ENCODE measurements at regions not wholly inside any gene's neighbourhood (a gene's known extent, or its start where the extent isn't known, plus 50 kb on each side); places are given as distances from the start of the nearest gene placed in this dataset.

DNA sequence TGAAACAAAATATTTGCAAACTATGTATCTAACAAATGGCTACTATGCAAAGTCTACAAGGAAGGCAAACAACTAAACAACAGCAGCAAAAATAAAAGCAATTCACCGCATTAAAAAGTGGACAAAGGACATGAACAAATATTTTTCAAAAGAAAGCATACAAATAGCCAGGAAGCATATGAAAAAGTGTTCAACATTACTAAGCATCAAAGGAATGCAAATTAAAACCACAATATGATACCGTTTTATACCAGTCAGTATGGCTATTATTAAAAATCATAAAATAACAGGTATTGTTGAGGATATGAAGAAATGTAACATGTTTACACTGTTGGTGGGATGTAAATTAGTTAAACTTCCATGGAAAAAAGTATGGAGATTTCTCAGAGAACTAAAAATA, 1106.7 kb downstream of the PDHA2 start:
- Histone ChIP-seq H2BK12ac (ENCODE audit: low read length) (no peak overlapping the region), H4K91ac (ENCODE audit: low read depth, low read length, poor library complexity) (no peak overlapping the region), H3K9ac (ENCODE audit: low read depth, low read length, poor library complexity) (no peak overlapping the region), H4K8ac (ENCODE audit: low read depth, low read length) (no peak overlapping the region), H3K18ac (ENCODE audit: low read length) (no peak overlapping the region), H3K27me3 (ENCODE audit: control insufficient read depth in 3 of 3, insufficient read depth in 3 of 3, low read depth in 1 of 3, low read length in 3 of 3) (no peaks in the 10 kb centered on the region), H3K36me3 (replicated peaks in 1 of 2; ENCODE audit: control insufficient read depth in 2 of 2, insufficient read depth in 2 of 2, low read length in 2 of 2) (no peaks in the 10 kb centered on the region), H2BK5ac (ENCODE audit: low read length) (no peak overlapping the region), H2BK120ac (ENCODE audit: low read depth, low read length) (no peak overlapping the region), H3K4ac (ENCODE audit: low read length) (no peak overlapping the region), H2AFZ (ENCODE audit: low read length) (no peak overlapping the region), H2BK15ac (ENCODE audit: low read length) (no peak overlapping the region), H3K79me1 (ENCODE audit: low read depth, low read length) (no peaks in the 10 kb centered on the region), H3K4me3 (ENCODE audit: low read length in 2 of 2) (no peak overlapping the region), H3K4me1 (ENCODE audit: control insufficient read depth in 2 of 2, insufficient read depth in 1 of 2, low read depth in 1 of 2, low read length in 2 of 2) (peaks cover 3 to 13% of the 10 kb centered on the region in 2 donors), H3K23ac (ENCODE audit: low read depth, low read length, poor library complexity) (no peak overlapping the region), H3K14ac (ENCODE audit: low read length) (no peak overlapping the region), H3K27ac (replicated peaks; ENCODE audit: low read length) (no peak overlapping the region), H3K9me3 (replicated peaks in 1 of 2; ENCODE audit: control insufficient read depth in 2 of 2, insufficient read depth in 1 of 2, low read depth in 1 of 2, low read length in 2 of 2) (no peaks in the 10 kb centered on the region), H3K4me2 (ENCODE audit: insufficient read depth, low read length, poor library complexity, severe bottlenecking) (no peak overlapping the region), H2AK5ac (ENCODE audit: low read depth, low read length) (no peak overlapping the region)
- WGBS, 2 donors (ENCODE audit: extremely low coverage in 2 of 2, insufficient read length in 2 of 2, insufficient replicate concordance in 1 of 2): no CpG with 5 or more reads among the region's 2 CpGs
- DNase-seq (ENCODE audit: low spot score): no peak

DNA sequence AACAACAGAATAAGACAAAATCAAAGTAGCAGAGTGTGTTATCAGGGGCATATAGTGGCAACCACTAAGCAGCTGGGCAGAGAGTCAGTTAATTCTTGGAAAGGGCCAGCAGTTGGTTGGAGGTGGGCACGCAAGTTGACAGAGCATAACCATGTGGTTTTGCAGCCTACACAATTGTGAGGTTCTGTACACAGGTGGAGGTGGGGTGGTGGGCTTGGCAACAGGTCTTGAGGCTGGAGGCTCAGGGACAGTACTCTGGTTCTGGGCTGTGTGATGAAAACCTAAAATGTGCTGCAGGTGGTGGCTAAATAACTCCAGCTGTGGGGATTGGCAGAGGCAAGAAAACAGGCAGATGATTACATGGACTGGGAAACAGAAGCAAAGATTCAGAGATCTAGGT, 1112.7 kb downstream of the PDHA2 start:
- no peak overlapping the region for H2AK5ac ChIP-seq (ENCODE audit: low read depth, low read length)
- no peak overlapping the region for H3K4me2 ChIP-seq (ENCODE audit: insufficient read depth, low read length, poor library complexity, severe bottlenecking)
- H4K8ac ChIP-seq (ENCODE audit: low read depth, low read length): no peak overlapping the region
- no peak overlapping the region for H3K14ac ChIP-seq (ENCODE audit: low read length)
- H2BK15ac ChIP-seq (ENCODE audit: low read length): no peak overlapping the region
- H3K4me3 ChIP-seq (ENCODE audit: low read length in 2 of 2): no peak overlapping the region
- H2BK12ac ChIP-seq (ENCODE audit: low read length): no peak overlapping the region
- H3K4ac ChIP-seq (ENCODE audit: low read length): no peak overlapping the region
- no peak overlapping the region for H3K27ac ChIP-seq (replicated peaks; ENCODE audit: low read length)
- H2BK120ac ChIP-seq (ENCODE audit: low read depth, low read length): no peak overlapping the region
- no peaks in the 10 kb centered on the region for H3K36me3 ChIP-seq (replicated peaks in 1 of 2; ENCODE audit: control insufficient read depth in 2 of 2, insufficient read depth in 2 of 2, low read length in 2 of 2)
- H4K91ac ChIP-seq (ENCODE audit: low read depth, low read length, poor library complexity): no peak overlapping the region
- no peak overlapping the region for H3K9ac ChIP-seq (ENCODE audit: low read depth, low read length, poor library complexity)
- H3K4me1 ChIP-seq (ENCODE audit: control insufficient read depth in 2 of 2, insufficient read depth in 1 of 2, low read depth in 1 of 2, low read length in 2 of 2): no peaks in the 10 kb centered on the region
- no peaks in the 10 kb centered on the region for H3K79me1 ChIP-seq (ENCODE audit: low read depth, low read length)
- no peak overlapping the region for H3K18ac ChIP-seq (ENCODE audit: low read length)
- WGBS, 2 donors (ENCODE audit: extremely low coverage in 2 of 2, insufficient read length in 2 of 2, insufficient replicate concordance in 1 of 2): no CpG with 5 or more reads among the region's 1 CpG
- no peaks in the 10 kb centered on the region for H3K27me3 ChIP-seq (ENCODE audit: control insufficient read depth in 3 of 3, insufficient read depth in 3 of 3, low read depth in 1 of 3, low read length in 3 of 3)
- H2AFZ ChIP-seq (ENCODE audit: low read length): no peak overlapping the region
- H3K23ac ChIP-seq (ENCODE audit: low read depth, low read length, poor library complexity): no peak overlapping the region
- no peaks in the 10 kb centered on the region for H3K9me3 ChIP-seq (replicated peaks in 1 of 2; ENCODE audit: control insufficient read depth in 2 of 2, insufficient read depth in 1 of 2, low read depth in 1 of 2, low read length in 2 of 2)
- no peak overlapping the region for H2BK5ac ChIP-seq (ENCODE audit: low read length)
- DNase-seq (ENCODE audit: low spot score): no peak

DNA sequence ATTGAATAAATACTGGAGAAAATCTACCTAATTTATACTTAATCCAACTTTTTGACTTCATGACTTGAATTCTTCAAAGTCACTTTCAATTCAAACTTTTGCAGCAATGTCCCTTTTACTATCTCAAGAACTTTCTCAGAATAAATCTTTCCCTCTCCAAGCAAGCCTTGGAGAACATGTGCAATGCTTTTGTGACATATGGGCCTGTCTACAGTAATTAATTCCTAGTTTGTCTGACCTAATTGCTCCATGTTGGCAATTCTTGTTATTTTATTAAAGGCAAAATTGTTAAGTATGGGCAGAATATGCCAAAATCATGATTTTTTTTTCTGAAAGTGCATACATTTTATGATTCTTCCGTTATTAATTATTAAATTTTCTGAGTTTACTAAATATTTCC, 1115.3 kb downstream of the PDHA2 start:
- Histone ChIP-seq H2BK120ac (ENCODE audit: low read depth, low read length) (no peak overlapping the region), H3K27me3 (ENCODE audit: control insufficient read depth in 3 of 3, insufficient read depth in 3 of 3, low read depth in 1 of 3, low read length in 3 of 3) (no peaks in the 10 kb centered on the region), H3K18ac (ENCODE audit: low read length) (no peak overlapping the region), H2BK5ac (ENCODE audit: low read length) (no peak overlapping the region), H3K36me3 (replicated peaks in 1 of 2; ENCODE audit: control insufficient read depth in 2 of 2, insufficient read depth in 2 of 2, low read length in 2 of 2) (no peaks in the 10 kb centered on the region), H3K27ac (replicated peaks; ENCODE audit: low read length) (no peak overlapping the region), H3K79me1 (ENCODE audit: low read depth, low read length) (no peaks in the 10 kb centered on the region), H2AFZ (ENCODE audit: low read length) (no peak overlapping the region), H2BK15ac (ENCODE audit: low read length) (no peak overlapping the region), H3K23ac (ENCODE audit: low read depth, low read length, poor library complexity) (no peak overlapping the region), H4K8ac (ENCODE audit: low read depth, low read length) (no peak overlapping the region), H3K14ac (ENCODE audit: low read length) (no peak overlapping the region), H3K9ac (ENCODE audit: low read depth, low read length, poor library complexity) (no peak overlapping the region), H3K4me1 (ENCODE audit: control insufficient read depth in 2 of 2, insufficient read depth in 1 of 2, low read depth in 1 of 2, low read length in 2 of 2) (no peaks in the 10 kb centered on the region), H2AK5ac (ENCODE audit: low read depth, low read length) (no peak overlapping the region), H3K9me3 (replicated peaks in 1 of 2; ENCODE audit: control insufficient read depth in 2 of 2, insufficient read depth in 1 of 2, low read depth in 1 of 2, low read length in 2 of 2) (no peaks in the 10 kb centered on the region), H3K4me2 (ENCODE audit: insufficient read depth, low read length, poor library complexity, severe bottlenecking) (no peak overlapping the region), H3K4ac (ENCODE audit: low read length) (no peak overlapping the region), H2BK12ac (ENCODE audit: low read length) (no peak overlapping the region), H3K4me3 (ENCODE audit: low read length in 2 of 2) (no peak overlapping the region), H4K91ac (ENCODE audit: low read depth, low read length, poor library complexity) (no peak overlapping the region)
- no CpG with 5 or more reads among the region's 1 CpG for WGBS, 2 donors (ENCODE audit: extremely low coverage in 2 of 2, insufficient read length in 2 of 2, insufficient replicate concordance in 1 of 2)
- DNase-seq (ENCODE audit: low spot score): no peak

DNA sequence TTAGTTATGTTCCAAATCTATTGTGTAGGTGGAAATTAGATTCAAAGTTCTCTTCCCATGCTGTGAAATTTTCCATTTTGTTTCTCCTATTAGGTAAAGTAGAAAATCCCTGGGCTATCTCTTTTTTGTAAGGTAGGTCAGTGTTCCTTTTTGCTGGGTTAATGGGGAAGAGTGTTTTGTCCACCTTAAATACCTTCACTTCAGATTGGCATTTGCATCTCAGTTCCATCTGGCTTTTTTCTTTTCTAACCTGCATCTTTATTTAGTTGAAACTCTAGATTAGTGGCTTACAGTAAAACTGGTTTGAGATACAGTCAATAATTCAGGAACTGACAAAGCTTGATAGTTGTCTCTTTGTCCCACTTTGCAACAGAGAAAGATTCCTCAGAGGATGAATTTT, 1115.8 kb downstream of the PDHA2 start:
- H3K14ac ChIP-seq (ENCODE audit: low read length): no peak overlapping the region
- no peak overlapping the region for H3K27ac ChIP-seq (replicated peaks; ENCODE audit: low read length)
- H3K4ac ChIP-seq (ENCODE audit: low read length): no peak overlapping the region
- no peak overlapping the region for H3K4me3 ChIP-seq (ENCODE audit: low read length in 2 of 2)
- H3K23ac ChIP-seq (ENCODE audit: low read depth, low read length, poor library complexity): no peak overlapping the region
- H4K8ac ChIP-seq (ENCODE audit: low read depth, low read length): no peak overlapping the region
- DNase-seq (ENCODE audit: low spot score): no peak
- H3K9ac ChIP-seq (ENCODE audit: low read depth, low read length, poor library complexity): no peak overlapping the region
- H4K91ac ChIP-seq (ENCODE audit: low read depth, low read length, poor library complexity): no peak overlapping the region
- H2AFZ ChIP-seq (ENCODE audit: low read length): no peak overlapping the region
- no peak overlapping the region for H2BK120ac ChIP-seq (ENCODE audit: low read depth, low read length)
- no peak overlapping the region for H3K18ac ChIP-seq (ENCODE audit: low read length)
- no peaks in the 10 kb centered on the region for H3K36me3 ChIP-seq (replicated peaks in 1 of 2; ENCODE audit: control insufficient read depth in 2 of 2, insufficient read depth in 2 of 2, low read length in 2 of 2)
- H3K4me2 ChIP-seq (ENCODE audit: insufficient read depth, low read length, poor library complexity, severe bottlenecking): no peak overlapping the region
- H2BK12ac ChIP-seq (ENCODE audit: low read length): no peak overlapping the region
- no peaks in the 10 kb centered on the region for H3K79me1 ChIP-seq (ENCODE audit: low read depth, low read length)
- H2BK5ac ChIP-seq (ENCODE audit: low read length): no peak overlapping the region
- no peaks in the 10 kb centered on the region for H3K27me3 ChIP-seq (ENCODE audit: control insufficient read depth in 3 of 3, insufficient read depth in 3 of 3, low read depth in 1 of 3, low read length in 3 of 3)
- H2BK15ac ChIP-seq (ENCODE audit: low read length): no peak overlapping the region
- no peak overlapping the region for H2AK5ac ChIP-seq (ENCODE audit: low read depth, low read length)
- no peaks in the 10 kb centered on the region for H3K4me1 ChIP-seq (ENCODE audit: control insufficient read depth in 2 of 2, insufficient read depth in 1 of 2, low read depth in 1 of 2, low read length in 2 of 2)
- no peaks in the 10 kb centered on the region for H3K9me3 ChIP-seq (replicated peaks in 1 of 2; ENCODE audit: control insufficient read depth in 2 of 2, insufficient read depth in 1 of 2, low read depth in 1 of 2, low read length in 2 of 2)
